ENCODE measurements at regions not wholly inside any gene's neighbourhood (a gene's known extent, or its start where the extent isn't known, plus 50 kb on each side); places are given as distances from the start of the nearest gene placed in this dataset.
"Not testable (repeated sequence)": the region's sequence is repeated elsewhere in the genome, so short reads cannot be mapped to it uniquely, and the experiment has no call there.

DNA sequence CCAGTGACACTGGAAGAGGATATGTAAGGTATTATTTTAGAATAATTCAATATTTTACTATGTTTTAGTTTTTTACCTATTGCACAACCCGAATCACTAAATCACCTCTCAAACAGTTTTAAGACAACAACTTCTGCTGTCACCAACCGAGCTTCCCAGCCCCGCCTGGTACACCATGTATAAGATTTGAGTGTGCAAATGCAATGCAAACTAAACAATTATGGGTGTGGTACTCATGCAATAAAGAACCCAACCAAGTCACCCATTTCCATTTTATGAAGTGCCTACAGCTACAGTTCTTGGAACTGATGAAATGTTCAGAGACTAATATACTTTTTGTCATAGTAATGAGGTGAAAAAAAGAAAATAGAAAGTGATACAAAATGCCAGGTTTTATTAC lies 256.2 kb downstream of the TAFA4 start:
- no peak for DNase-seq (ENCODE audit: low read depth)
- Histone ChIP-seq H3K27me3 (ENCODE audit: control insufficient read depth, insufficient read depth, low read length) (no peaks in the 10 kb centered on the region), H3K4me3 (ENCODE audit: low read depth, low read length) (no peak overlapping the region), H3K36me3 (ENCODE audit: control insufficient read depth, insufficient read depth, low read length) (no peaks in the 10 kb centered on the region)
- TF ChIP-seq, protein P1, sequence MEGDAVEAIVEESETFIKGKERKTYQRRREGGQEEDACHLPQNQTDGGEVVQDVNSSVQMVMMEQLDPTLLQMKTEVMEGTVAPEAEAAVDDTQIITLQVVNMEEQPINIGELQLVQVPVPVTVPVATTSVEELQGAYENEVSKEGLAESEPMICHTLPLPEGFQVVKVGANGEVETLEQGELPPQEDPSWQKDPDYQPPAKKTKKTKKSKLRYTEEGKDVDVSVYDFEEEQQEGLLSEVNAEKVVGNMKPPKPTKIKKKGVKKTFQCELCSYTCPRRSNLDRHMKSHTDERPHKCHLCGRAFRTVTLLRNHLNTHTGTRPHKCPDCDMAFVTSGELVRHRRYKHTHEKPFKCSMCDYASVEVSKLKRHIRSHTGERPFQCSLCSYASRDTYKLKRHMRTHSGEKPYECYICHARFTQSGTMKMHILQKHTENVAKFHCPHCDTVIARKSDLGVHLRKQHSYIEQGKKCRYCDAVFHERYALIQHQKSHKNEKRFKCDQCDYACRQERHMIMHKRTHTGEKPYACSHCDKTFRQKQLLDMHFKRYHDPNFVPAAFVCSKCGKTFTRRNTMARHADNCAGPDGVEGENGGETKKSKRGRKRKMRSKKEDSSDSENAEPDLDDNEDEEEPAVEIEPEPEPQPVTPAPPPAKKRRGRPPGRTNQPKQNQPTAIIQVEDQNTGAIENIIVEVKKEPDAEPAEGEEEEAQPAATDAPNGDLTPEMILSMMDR (IDR thresholded peaks at IDR 0.05; ENCODE audit: insufficient read depth, low read length, poor library complexity, severe bottlenecking), result no peak

DNA sequence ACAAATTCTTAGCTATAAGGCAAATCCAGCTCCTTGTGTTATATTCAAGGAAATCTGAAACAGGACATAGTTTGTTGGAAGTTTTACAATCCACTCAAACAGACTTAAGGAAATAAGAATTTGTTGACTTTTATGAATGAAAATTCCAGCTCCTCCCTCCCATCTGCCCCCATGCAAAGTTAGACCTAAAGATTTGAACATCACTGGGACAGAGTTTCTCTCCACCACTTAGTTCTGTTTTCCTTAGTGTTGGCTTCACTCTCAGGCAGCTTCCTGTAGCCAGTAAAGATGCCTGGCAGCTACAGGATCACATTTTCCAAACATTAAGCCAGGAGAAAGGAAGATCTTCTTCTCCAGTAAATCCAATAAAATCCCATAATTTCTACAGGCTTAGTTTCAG lies 265.0 kb downstream of the TAFA4 start:
- H3K36me3 ChIP-seq (ENCODE audit: control insufficient read depth, insufficient read depth, low read length), result no peaks in the 10 kb centered on the region
- DNase-seq (ENCODE audit: low read depth), result no peak
- H3K4me3 ChIP-seq (ENCODE audit: low read depth, low read length), result no peak overlapping the region
- TF ChIP-seq, protein P1 (IDR thresholded peaks at IDR 0.05; ENCODE audit: insufficient read depth, low read length, poor library complexity, severe bottlenecking), result no peak
- H3K27me3 ChIP-seq (ENCODE audit: control insufficient read depth, insufficient read depth, low read length), result no peaks in the 10 kb centered on the region

DNA sequence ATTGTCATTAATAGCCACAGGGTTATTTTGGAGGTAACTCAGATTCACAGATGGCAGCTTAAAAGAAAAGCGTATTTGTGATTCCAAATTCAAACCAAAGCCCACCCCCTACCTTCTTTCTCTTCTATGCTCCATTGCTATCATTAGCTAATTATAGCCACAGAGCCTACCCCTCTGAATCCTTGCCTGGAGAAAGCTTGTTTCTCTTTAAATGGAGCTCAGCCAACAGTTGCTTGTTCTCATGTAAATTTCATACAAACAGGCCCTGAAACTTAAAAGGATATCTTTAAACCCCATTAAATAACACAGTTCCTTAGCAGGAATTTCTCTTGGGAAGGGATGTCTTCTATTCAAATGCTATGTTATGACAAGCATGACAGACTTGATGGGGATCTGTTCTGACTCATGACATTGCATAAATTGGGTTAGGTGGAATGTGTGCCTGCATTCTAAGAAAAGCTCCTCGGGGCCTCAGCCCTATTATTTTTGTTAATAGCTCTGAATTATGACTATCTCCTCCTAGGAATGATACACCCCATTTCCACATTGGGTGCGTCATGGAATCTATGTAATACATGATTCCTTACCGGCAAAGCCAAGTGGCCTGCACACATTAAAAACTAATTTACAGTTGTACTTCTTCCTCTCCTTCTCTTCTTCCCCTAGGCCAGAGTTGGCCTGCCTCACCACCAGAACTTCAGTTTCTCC lies 265.8 kb downstream of the TAFA4 start:
- Histone ChIP-seq H3K4me3 (ENCODE audit: low read depth, low read length) (no peak overlapping the region), H3K27me3 (ENCODE audit: control insufficient read depth, insufficient read depth, low read length) (no peaks in the 10 kb centered on the region), H3K36me3 (ENCODE audit: control insufficient read depth, insufficient read depth, low read length) (no peaks in the 10 kb centered on the region)
- DNase-seq (ENCODE audit: low read depth), result no peak
- TF ChIP-seq, protein P1 (IDR thresholded peaks at IDR 0.05; ENCODE audit: insufficient read depth, low read length, poor library complexity, severe bottlenecking), result no peak

DNA sequence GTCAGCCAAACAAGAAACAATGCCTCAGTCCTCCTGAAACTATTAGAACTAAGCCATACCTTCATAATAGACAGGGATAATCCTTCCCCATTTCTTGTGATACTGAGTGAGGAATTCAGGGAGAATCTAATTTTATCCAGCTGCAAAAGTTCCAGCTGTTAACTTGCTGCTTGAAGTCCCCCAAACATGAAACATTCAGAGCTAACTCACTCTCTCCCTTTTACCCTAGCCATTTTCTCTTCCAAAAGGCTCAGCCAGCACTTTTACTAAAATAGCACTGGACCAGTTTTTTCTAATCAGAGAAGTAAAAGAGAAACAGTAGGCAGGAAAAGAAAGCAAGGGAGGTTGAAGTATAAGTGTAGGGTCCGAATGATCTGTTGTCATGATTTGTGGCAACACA lies 268.1 kb downstream of the TAFA4 start:
- DNase-seq (ENCODE audit: low read depth), result no peak
- TF ChIP-seq, protein P1 (IDR thresholded peaks at IDR 0.05; ENCODE audit: insufficient read depth, low read length, poor library complexity, severe bottlenecking), result no peak
- no peaks in the 10 kb centered on the region for H3K27me3 ChIP-seq (ENCODE audit: control insufficient read depth, insufficient read depth, low read length)
- no peak overlapping the region for H3K4me3 ChIP-seq (ENCODE audit: low read depth, low read length)
- no peaks in the 10 kb centered on the region for H3K36me3 ChIP-seq (ENCODE audit: control insufficient read depth, insufficient read depth, low read length)

DNA sequence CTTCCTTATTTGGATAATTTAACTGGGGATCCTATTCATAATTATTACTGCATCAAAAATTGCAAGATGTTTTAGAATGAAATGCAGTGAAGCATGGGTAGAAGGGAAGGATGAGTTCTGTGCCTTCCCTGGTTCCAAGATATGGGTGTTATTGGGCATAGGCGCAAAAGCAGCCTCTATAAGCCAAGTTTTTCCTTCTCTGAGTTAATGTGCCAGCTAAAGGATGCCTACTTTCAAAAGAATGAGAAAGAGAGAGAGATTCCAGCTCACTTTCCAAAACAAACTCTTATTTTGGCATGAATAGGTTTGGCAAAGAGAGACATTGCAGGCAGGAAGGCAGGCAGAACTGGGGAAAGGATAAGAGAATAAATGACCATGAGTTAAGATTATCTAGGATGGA lies 270.2 kb downstream of the TAFA4 start:
- no peaks in the 10 kb centered on the region for H3K36me3 ChIP-seq (ENCODE audit: control insufficient read depth, insufficient read depth, low read length)
- no peaks in the 10 kb centered on the region for H3K27me3 ChIP-seq (ENCODE audit: control insufficient read depth, insufficient read depth, low read length)
- DNase-seq (ENCODE audit: low read depth), result no peak
- TF ChIP-seq, protein P1 (IDR thresholded peaks at IDR 0.05; ENCODE audit: insufficient read depth, low read length, poor library complexity, severe bottlenecking), result no peak
- H3K4me3 ChIP-seq (ENCODE audit: low read depth, low read length), result no peak overlapping the region

DNA sequence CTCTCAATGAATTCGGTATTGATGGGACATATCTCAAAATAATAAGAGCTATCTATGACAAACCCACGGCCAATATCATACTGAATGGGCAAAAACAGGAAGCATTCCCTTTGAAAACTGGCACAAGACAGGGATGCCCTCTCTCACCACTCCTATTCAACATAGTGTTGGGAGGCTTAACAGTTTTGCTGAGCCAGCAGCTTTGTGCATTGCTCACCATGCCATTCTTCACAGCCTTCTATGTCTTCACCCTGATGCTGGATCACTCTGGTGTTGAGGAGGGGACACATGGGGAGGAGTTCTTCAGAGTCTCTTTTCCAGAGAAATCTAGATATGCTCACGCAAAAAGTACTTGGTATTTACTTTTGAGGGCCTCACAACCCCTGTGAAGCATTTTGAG lies 281.7 kb downstream of the TAFA4 start:
- not testable (repeated sequence) for H3K4me3 ChIP-seq (ENCODE audit: low read depth, low read length); H3K27me3 ChIP-seq (ENCODE audit: control insufficient read depth, insufficient read depth, low read length); H3K36me3 ChIP-seq (ENCODE audit: control insufficient read depth, insufficient read depth, low read length); DNase-seq (ENCODE audit: low read depth)

Measured in kidney epithelial cell (primary cell).